IMR-90 (cell line): ENCODE measurements at regions not wholly inside any gene's neighbourhood (a gene's known extent, or its start where the extent isn't known, plus 50 kb on each side); places are given as distances from the start of the nearest gene placed in this dataset.
"Not testable (repeated sequence)": the region's sequence is repeated elsewhere in the genome, so short reads cannot be mapped to it uniquely, and the experiment has no call there.

Experiments used
- ATAC-seq: fragments of 200-7000 bp; cut with Tn5 transposase; 2 replicates; pipeline ENCODE4 v1.9.1; 2020; ENCODE audit warnings: low read depth, mild to moderate bottlenecking, moderate library complexity
- BruUV-seq: library from RNA; stranded (reverse); fragments of 400-500 nt; replicated peaks from 2 replicates; lab custom pipeline; 2021; lab: Mats Ljungman, UMichigan
- CTCF ChIA-PET: fragments of 300-600 bp; formaldehyde crosslinking; extraction: SDS; loops from one replicate; lab custom pipeline; 2021; ENCODE audit warnings: antibody characterized with exemption; lab: Yijun Ruan, JAX
- POLR2A ChIA-PET: fragments of 300-600 bp; sonication (Branson Sonifier 250); formaldehyde crosslinking; loops from one replicate; lab custom pipeline; 2022; ENCODE audit warnings: antibody characterized with exemption; ENCODE audit not compliant: unreplicated experiment; lab: Charles Lee
- DNase-seq: peaks from one replicate; pipeline ENCODE4 v3.0.0; 2013
- H2AFZ ChIP-seq: replicated peaks from 2 replicates; pipeline ENCODE3; 2013; ENCODE audit warnings: low read length, mild to moderate bottlenecking; ENCODE audit not compliant: poor library complexity
- H2AK5ac ChIP-seq: 2 replicates; pipeline ENCODE4 v1.6.1; 2013; ENCODE audit warnings: low read depth, low read length, inconsistent platforms
- H2AK9ac ChIP-seq: replicated peaks from 2 replicates; pipeline ENCODE3; 2013; ENCODE audit warnings: mild to moderate bottlenecking, low read depth, low read length, moderate library complexity; ENCODE audit not compliant: poor library complexity
- H2BK120ac ChIP-seq: 2 replicates; pipeline ENCODE4 v1.6.1; 2013; ENCODE audit warnings: low read depth, low read length, inconsistent platforms
- H2BK15ac ChIP-seq: 3 replicates; pipeline ENCODE4 v1.6.1; 2013; ENCODE audit warnings: low read depth, low read length, inconsistent platforms
- H2BK20ac ChIP-seq: 2 replicates; pipeline ENCODE4 v1.6.1; 2013; ENCODE audit warnings: low read depth, mild to moderate bottlenecking, inconsistent platforms, low read length, moderate library complexity
- H2BK5ac ChIP-seq: 2 replicates; pipeline ENCODE4 v1.6.1; 2013; ENCODE audit warnings: mild to moderate bottlenecking, low read depth, low read length, inconsistent platforms; ENCODE audit not compliant: poor library complexity, severe bottlenecking
- H3K14ac ChIP-seq: replicated peaks from 2 replicates; pipeline ENCODE4 v1.6.1; 2013; ENCODE audit warnings: low read depth, low read length, inconsistent platforms
- H3K18ac ChIP-seq: 2 replicates; pipeline ENCODE4 v1.6.1; 2013; ENCODE audit warnings: low read depth, low read length, control low read depth
- H3K23ac ChIP-seq: 2 replicates; pipeline ENCODE4 v1.6.1; 2013; ENCODE audit warnings: low read depth, low read length, inconsistent platforms
- H3K27ac ChIP-seq: 2 replicates; pipeline ENCODE4 v1.5.1; 2013; ENCODE audit warnings: mild to moderate bottlenecking, control low read depth, low read length; ENCODE audit not compliant: insufficient read depth
- H3K27me3 ChIP-seq: 2 replicates; pipeline ENCODE4 v1.6.1; 2013; ENCODE audit warnings: low read length; ENCODE audit not compliant: control insufficient read depth, insufficient read depth
- H3K36me3 ChIP-seq: 2 replicates; pipeline ENCODE4 v1.6.1; 2013; ENCODE audit warnings: low read length, mixed read lengths; ENCODE audit not compliant: control insufficient read depth, insufficient read depth
- H3K4ac ChIP-seq: 2 replicates; pipeline ENCODE4 v1.6.1; 2013; ENCODE audit warnings: low read depth, low read length, inconsistent platforms
- H3K4me1 ChIP-seq: 2 replicates; pipeline ENCODE4 v1.6.1; 2013; ENCODE audit warnings: low read length, mixed read lengths; ENCODE audit not compliant: control insufficient read depth, insufficient read depth
- H3K4me2 ChIP-seq: 2 replicates; pipeline ENCODE4 v1.6.1; 2013; ENCODE audit warnings: low read depth, mild to moderate bottlenecking, control low read depth, low read length, moderate library complexity
- H3K4me3 ChIP-seq: 2 replicates; pipeline ENCODE4 v1.5.1; 2013; ENCODE audit warnings: low read depth, mild to moderate bottlenecking, control low read depth, low read length, moderate library complexity; ENCODE audit not compliant: insufficient read depth
- H3K56ac ChIP-seq: 2 replicates; pipeline ENCODE4 v1.6.1; 2013; ENCODE audit warnings: low read length, inconsistent platforms; ENCODE audit not compliant: insufficient read depth; ENCODE audit errors: extremely low read depth
- H3K79me1 ChIP-seq, 2 experiments: 2 replicates each; pipeline ENCODE4 v1.6.1; 2013; ENCODE audit warnings: low read length in 2 of 2, inconsistent platforms in 1 of 2, low read depth in 1 of 2
- H3K9ac ChIP-seq: 2 replicates; pipeline ENCODE4 v1.6.1; 2013; ENCODE audit warnings: low read depth, low read length, control low read depth
- H3K9me1 ChIP-seq: 2 replicates; pipeline ENCODE4 v1.6.1; 2013; ENCODE audit warnings: low read length, inconsistent platforms; ENCODE audit not compliant: insufficient read depth
- H3K9me3 ChIP-seq: 2 replicates; pipeline ENCODE4 v1.6.1; 2013; ENCODE audit warnings: low read length; ENCODE audit not compliant: control insufficient read depth, insufficient read depth
- H4K20me1 ChIP-seq: 2 replicates; pipeline ENCODE4 v1.6.1; 2013; ENCODE audit warnings: low read length, inconsistent platforms; ENCODE audit not compliant: insufficient read depth
- H4K5ac ChIP-seq: 2 replicates; pipeline ENCODE4 v1.6.1; 2013; ENCODE audit warnings: mild to moderate bottlenecking, low read depth, low read length, control low read depth
- H4K8ac ChIP-seq, 2 experiments: 2 replicates each; pipeline ENCODE4 v1.6.1; 2013; ENCODE audit warnings: low read depth in 2 of 2, low read length in 2 of 2, control low read depth in 1 of 2, inconsistent platforms in 1 of 2
- H4K91ac ChIP-seq: 2 replicates; pipeline ENCODE4 v1.6.1; 2013; ENCODE audit warnings: low read depth, low read length, inconsistent platforms; ENCODE audit not compliant: insufficient read depth
- FOS ChIP-seq: fragments of 150-350 bp; IDR thresholded peaks from 2 replicates; pipeline ENCODE4 v1.6.1; 2016; ENCODE audit warnings: low read depth, low read length
- NFE2L2 ChIP-seq: fragments of 150-350 bp; IDR thresholded peaks from 2 replicates; pipeline ENCODE4 v1.6.1; 2016; ENCODE audit warnings: low read depth, mild to moderate bottlenecking, low read length
- RAD21 ChIP-seq: IDR thresholded peaks from 2 replicates; pipeline ENCODE4 v1.6.1; 2012; ENCODE audit warnings: low read length, improper control_type of control experiment
- RFX5 ChIP-seq: IDR thresholded peaks from 2 replicates; pipeline ENCODE4 v1.8.0; 2012; ENCODE audit warnings: low read depth, mild to moderate bottlenecking, low read length, moderate library complexity
- WGBS, 2 experiments: methylation state at CpG; one replicate each; pipeline versions ENCODE4 v1.1.5 to v1.1.7; 2013; ENCODE audit warnings: missing lambda C conversion rate in 2 of 2; ENCODE audit not compliant: insufficient read length in 1 of 2; ENCODE audit errors: extremely low coverage in 2 of 2; 5-methylcytosine and 5-hydroxymethylcytosine counted together
- dilution Hi-C: fragments of 300-500 bp; cut with HindIII; formaldehyde crosslinking; loops from one replicate; pipeline ENCODE4 v1.14.3; 2018; ENCODE audit warnings: low sequenced_read_pairs; ENCODE audit not compliant: unreplicated experiment
- in situ Hi-C: fragments of 300-500 bp; cut with MboI; formaldehyde crosslinking; loops from 3 replicates; pipeline ENCODE4 v1.14.3; 2019; ENCODE audit warnings: low sequenced_read_pairs, inconsistent platforms, mixed read lengths
- intact Hi-C: fragments of 100-400 bp; cut with micrococcal nuclease; formaldehyde crosslinking; loops from 2 replicates; pipeline ENCODE4 v1.10.0; 2022
- TF ChIP-seq, protein P1 (sequence below): conservative IDR thresholded peaks from 2 replicates; pipeline ENCODE4 v1.5.1; 2012; ENCODE audit warnings: mild to moderate bottlenecking, low read depth, low read length, improper control_type of control experiment

DNA sequence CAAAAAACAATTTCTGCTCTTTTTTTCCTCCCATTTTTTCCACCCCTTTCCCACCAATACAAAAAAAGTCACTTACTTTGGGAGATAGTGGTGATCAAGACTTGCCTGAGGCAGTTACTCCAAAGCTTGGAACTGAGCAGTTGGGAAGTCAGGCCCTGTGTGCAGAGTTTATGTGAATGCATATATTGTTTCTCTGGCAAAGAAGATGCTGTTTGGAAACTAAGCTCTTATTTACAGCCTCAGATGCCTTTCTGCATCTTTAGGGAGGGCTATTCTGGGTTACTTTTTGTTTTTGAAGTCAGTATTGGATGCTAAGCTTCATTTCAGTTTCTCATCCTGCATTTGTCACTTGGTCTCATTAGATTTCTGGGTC is 136.3 kb downstream of the ZNF330 start:
- Histone ChIP-seq H2BK15ac (no peak overlapping the region), H3K36me3 (no peaks in the 10 kb centered on the region), H2BK120ac (no peak overlapping the region), H3K9me3 (no peaks in the 10 kb centered on the region), H3K4ac (no peak overlapping the region), H3K14ac (no peak overlapping the region), H3K18ac (no peak overlapping the region), H3K56ac (no peak overlapping the region), H2AK5ac (no peak overlapping the region), H2AK9ac (no peak overlapping the region), H3K23ac (no peak overlapping the region), H3K9ac (no peak overlapping the region), H3K4me1 (peaks cover 12% of the 10 kb centered on the region), H4K5ac (no peak overlapping the region), H3K4me2 (no peak overlapping the region), H2BK20ac (no peak overlapping the region; the same call in none of the 2 replicates), H4K8ac (no peak overlapping the region), H3K9me1 (peaks cover 3% of the 10 kb centered on the region; the same call in 1 of the 2 replicates), H2AFZ (no peak overlapping the region), H4K91ac (no peak overlapping the region), H3K27me3 (no peaks in the 10 kb centered on the region), H3K79me1 (no peaks in the 10 kb centered on the region), H3K27ac (no peak overlapping the region), H2BK5ac (no peak overlapping the region), H3K4me3 (no peak overlapping the region), H4K20me1 (no peaks in the 10 kb centered on the region)
- in situ Hi-C loops (no loop called here), intact Hi-C loops (no loop called here), dilution Hi-C loops (no loop called here)
- DNase-seq (no peak), ATAC-seq (no peak)
- TF ChIP-seq RAD21 (no peak), FOS (no peak), RFX5 (no peak), NFE2L2 (no peak)
- TF ChIP-seq, protein P1, sequence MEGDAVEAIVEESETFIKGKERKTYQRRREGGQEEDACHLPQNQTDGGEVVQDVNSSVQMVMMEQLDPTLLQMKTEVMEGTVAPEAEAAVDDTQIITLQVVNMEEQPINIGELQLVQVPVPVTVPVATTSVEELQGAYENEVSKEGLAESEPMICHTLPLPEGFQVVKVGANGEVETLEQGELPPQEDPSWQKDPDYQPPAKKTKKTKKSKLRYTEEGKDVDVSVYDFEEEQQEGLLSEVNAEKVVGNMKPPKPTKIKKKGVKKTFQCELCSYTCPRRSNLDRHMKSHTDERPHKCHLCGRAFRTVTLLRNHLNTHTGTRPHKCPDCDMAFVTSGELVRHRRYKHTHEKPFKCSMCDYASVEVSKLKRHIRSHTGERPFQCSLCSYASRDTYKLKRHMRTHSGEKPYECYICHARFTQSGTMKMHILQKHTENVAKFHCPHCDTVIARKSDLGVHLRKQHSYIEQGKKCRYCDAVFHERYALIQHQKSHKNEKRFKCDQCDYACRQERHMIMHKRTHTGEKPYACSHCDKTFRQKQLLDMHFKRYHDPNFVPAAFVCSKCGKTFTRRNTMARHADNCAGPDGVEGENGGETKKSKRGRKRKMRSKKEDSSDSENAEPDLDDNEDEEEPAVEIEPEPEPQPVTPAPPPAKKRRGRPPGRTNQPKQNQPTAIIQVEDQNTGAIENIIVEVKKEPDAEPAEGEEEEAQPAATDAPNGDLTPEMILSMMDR, result no peak
- CTCF ChIA-PET, result no interaction called here
- POLR2A ChIA-PET, result no interaction called here
- BruUV-seq, result no TSS peak

DNA sequence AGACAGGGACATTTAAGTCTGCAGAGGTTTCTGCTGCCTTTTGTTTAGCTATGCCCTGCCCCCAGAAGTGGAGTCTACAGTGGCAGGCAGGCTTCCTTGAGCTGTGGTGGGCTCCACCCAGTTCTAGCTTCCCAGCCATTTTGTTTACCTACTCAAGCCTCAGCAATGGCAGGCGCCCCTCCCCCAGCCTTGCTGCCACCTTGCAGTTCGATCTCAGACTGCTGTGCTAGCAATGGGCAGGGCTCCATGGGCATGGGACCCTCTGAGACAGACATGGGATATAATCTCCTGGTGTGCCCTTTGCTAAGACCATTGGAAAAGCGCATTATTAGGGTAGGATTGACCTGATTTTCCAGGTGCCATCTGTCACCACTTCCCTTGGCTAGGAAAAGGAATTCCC is 147.5 kb downstream of the ZNF330 start:
- H3K4me1 ChIP-seq, H4K5ac ChIP-seq, H4K91ac ChIP-seq, H3K9me3 ChIP-seq, H3K36me3 ChIP-seq, CTCF ChIA-PET, in situ Hi-C loops, ATAC-seq, H3K23ac ChIP-seq, DNase-seq, H2BK20ac ChIP-seq, H3K27ac ChIP-seq, H3K14ac ChIP-seq, H3K18ac ChIP-seq, H2BK120ac ChIP-seq, H2AFZ ChIP-seq, POLR2A ChIA-PET, H3K4me3 ChIP-seq, dilution Hi-C loops, H3K27me3 ChIP-seq, H3K79me1 ChIP-seq, H3K4ac ChIP-seq, H3K4me2 ChIP-seq, H3K9me1 ChIP-seq, H3K56ac ChIP-seq, BruUV-seq, H2AK5ac ChIP-seq, H4K20me1 ChIP-seq, H4K8ac ChIP-seq, H3K9ac ChIP-seq, H2AK9ac ChIP-seq, intact Hi-C loops, H2BK15ac ChIP-seq, H2BK5ac ChIP-seq: not testable (repeated sequence)
- 100% methylated on average over 1 of the region's 3 CpGs; no CpG with 5 or more reads in 1 of the 2 experiments for WGBS, 2 experiments
